HG03521 (cell line): ENCODE measurements at regions not wholly inside any gene's neighbourhood (a gene's known extent, or its start where the extent isn't known, plus 50 kb on each side); places are given as distances from the start of the nearest gene placed in this dataset.
"Not testable (repeated sequence)": the region's sequence is repeated elsewhere in the genome, so short reads cannot be mapped to it uniquely, and the experiment has no call there.

Source experiments
- ATAC-seq: cut with Tn5 transposase; IDR thresholded peaks from one replicate; pipeline ENCODE4 v1.9.1; 2021; ENCODE audit warnings: mild to moderate bottlenecking, moderate library complexity; ENCODE audit not compliant: unreplicated experiment

GRCh38 chr4:20196476-20196875, 55.2 kb upstream of the SLIT2 start:
- ATAC-seq, result no peak

DNA sequence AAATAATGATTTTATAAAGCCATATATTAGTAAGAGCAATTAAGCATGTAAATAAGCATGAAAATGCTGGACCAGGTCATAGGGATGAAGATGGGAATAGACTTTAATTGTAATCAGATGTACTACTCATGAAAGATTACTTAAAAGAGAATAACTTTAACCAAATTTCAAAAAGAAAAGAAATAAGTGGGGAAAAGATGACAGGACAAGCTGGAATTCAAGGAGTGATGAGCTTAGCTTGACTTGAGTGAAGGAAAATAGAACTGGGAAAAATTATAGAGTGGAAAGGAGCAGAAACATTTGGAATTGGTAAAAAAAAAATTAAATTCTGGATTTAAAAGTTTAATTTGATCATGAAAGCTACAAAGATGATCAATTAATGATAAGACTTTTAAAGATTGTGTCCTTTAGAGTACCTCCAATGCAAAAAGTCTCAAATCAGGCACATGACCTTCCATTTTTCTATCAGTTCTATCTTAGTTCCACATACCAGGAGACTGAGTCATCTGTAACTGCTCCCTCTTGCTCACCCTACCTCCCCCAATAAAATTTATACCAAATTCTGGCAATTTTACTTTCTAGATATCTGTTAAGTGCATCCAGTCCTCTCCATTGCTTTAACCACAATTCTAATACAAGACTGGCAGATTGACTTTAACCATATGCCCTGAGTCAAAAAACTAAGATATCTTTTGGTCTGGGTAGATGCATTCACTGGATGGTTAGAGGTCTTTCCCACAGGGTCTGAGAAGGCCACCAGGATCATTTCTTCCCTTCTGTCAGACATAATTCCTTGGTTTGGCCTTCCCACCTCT, 56.4 kb upstream of the SLIT2 start:
- ATAC-seq, result no peak

GRCh38 chr4:20194123-20195013, 57.3 kb upstream of the SLIT2 start:
- ATAC-seq, result no peak

- no peak for ATAC-seq
Observed at GRCh38 chr4:20193141-20193936, 58.4 kb upstream of the SLIT2 start.

GRCh38 chr4:20192736-20193135, 59.0 kb upstream of the SLIT2 start:
- ATAC-seq, result no peak

- ATAC-seq, result no peak
Observed at GRCh38 chr4:20185103-20185502, 66.6 kb upstream of the SLIT2 start.

- not testable (repeated sequence) for ATAC-seq
Observed at GRCh38 chr4:20183131-20183530, 68.6 kb upstream of the SLIT2 start.

- no peak for ATAC-seq
Observed at GRCh38 chr4:20181926-20182325, 69.8 kb upstream of the SLIT2 start.

GRCh38 chr4:20180509-20180908, 71.2 kb upstream of the SLIT2 start:
- ATAC-seq, result no peak

DNA sequence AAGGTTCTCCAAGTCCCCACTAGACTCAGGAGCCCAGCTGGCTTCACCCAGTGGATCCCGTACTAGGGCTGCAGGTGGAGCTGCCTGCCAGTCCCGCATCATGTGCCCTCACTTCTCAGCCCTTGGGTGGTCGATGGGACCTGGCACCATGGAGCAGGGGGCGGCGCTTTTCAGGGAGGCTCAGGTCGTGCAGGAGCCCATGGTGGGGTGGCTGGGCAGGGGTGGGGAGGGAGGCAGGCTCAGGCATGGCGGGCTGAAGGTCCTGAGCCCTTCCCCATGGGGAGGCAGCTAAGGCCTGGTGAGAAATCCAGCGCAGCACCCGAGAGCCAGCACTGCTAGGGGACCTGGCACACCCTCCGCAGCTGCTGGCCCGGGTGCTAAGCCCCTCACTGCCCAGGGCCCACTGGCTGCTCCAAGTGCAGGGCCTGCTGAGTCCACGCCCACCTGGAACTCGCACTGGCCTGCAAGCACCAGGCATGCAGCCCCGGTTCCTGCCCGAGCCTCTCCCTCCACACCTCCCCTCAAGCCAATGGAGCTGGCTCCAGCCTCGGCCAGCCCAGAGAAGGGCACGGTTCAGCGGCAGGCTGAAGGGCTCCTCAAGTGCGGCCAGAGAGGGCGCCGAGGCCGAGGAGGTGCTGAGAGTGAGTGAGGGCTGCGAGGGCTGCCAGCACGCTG, 72.7 kb upstream of the SLIT2 start:
- no peak for ATAC-seq

DNA sequence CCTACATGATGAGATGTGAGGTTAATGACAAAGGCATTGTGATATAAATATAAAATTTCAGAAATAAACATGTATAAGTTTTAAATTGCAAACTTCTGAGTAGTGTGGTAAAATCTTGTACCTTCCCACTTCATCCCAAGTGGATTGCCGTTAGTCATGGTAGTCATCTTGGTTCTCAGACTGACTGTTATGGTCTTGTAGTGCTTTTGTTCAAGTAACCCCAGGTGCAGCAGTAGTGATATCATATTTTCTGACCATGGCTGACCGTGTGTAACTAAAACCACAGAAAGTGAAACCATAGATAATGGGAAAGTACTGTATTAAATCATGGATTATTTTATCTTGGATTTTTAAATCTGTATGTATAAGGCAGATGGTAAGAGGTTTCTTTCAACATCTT, 74.8 kb upstream of the SLIT2 start:
- ATAC-seq, result no peak

DNA sequence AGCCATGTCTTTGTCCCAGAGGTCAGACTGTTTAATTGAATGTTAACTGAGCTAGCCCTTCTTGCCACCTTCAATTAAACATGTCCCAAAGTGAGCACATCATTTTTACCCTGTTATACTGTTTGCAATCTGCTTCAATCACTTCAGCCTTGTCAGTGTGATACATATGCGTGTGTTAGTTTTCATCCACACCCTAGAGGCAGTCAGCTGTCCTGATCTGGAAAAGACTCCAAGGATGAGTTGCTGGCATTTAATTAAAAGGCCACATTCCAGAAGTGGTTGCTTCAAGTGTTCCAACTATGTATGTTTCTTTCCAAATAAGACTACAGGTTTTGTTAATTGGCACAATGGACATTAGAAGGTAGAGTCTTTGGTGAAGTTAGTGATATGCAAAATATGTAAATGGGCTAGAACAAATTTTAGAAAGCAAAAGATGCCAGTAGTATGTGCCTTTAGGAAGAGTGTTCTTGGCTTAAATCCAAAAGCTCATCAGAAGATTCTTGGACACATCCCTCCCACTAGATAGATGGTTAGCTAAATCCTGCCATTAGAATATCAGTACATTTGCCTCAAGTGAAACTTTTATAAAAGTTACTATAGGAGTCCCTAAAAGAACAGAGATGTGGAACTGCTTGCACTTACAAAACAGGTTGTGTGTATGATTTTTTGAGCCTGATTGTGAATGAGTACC, 79.5 kb upstream of the SLIT2 start:
- no peak for ATAC-seq

DNA sequence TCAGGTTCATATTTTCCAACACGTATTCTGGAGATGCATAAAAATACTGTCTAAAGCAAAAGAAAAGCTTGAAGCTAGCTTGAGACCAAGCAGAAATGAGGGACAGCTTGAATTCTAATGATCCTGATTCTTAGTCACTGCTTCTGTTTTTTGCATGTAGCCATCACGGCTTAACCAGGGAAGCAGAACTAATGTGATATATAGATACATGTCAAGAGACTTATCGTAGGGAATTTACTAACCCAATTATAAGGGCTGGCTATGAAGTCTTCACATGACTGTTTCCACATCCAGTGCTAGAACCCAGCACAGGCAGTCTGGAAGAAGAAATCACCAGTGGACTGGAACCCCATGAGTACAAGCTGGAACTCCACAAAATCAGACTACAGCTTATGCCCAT, 85.2 kb upstream of the SLIT2 start:
- no peak for ATAC-seq

GRCh38 chr4:20159516-20159915, 92.2 kb upstream of the SLIT2 start:
- ATAC-seq, result no peak

DNA sequence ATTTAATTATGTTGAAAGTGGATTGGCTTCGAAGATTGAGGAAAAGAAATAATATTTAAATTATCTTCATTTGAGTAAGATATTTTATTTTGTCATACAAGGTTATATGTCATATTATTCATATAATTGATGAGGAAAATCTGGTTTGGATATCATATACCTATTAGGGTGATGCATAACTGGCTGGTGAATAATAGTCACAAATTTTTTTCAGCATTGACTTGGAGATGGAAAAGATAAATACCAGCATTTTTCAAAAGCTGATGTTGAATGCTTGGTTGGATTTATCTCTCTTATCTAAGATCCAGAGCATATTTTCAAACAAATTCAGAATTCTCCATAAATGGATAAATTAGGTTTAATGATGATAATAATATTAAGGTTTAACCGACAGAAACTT, 93.5 kb upstream of the SLIT2 start:
- ATAC-seq, result no peak

DNA sequence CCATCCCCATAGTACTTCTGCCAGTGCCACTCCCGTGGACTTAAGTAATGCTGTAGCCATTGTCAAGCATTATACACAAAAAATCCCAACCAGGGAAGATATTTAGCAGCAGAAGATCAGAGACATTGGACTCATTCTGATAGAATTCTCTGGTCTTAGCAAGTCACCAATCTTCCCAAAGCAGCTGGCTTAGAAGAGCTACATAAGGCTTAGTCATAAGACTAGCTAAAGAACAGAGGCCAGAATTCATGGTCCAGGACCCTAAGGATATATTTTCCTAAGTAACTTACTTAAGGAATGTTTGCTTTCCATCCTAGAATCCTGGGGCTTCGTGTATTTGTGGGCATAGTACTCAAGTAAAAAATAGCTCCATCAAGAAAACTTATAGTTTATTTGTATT, 100.3 kb upstream of the SLIT2 start:
- ATAC-seq, result no peak

- ATAC-seq, result not testable (repeated sequence)
Observed at GRCh38 chr4:20149143-20149542, 102.6 kb upstream of the SLIT2 start.

- no peak for ATAC-seq
Observed at GRCh38 chr4:20137176-20137575, 114.5 kb upstream of the SLIT2 start.

- ATAC-seq, result no peak
Observed at GRCh38 chr4:20127626-20128025, 124.1 kb upstream of the SLIT2 start.

- no peak for ATAC-seq
Observed at GRCh38 chr4:20126906-20127305, 124.8 kb upstream of the SLIT2 start.
